HUES6 (cell line): ENCODE measurements at regions not wholly inside any gene's neighbourhood (a gene's known extent, or its start where the extent isn't known, plus 50 kb on each side); places are given as distances from the start of the nearest gene placed in this dataset.
"Not testable (repeated sequence)": the region's sequence is repeated elsewhere in the genome, so short reads cannot be mapped to it uniquely, and the experiment has no call there.

ENCODE experiments used
- H3K27ac ChIP-seq: 2 replicates; pipeline ENCODE4 v1.7.0; 2013; ENCODE audit warnings: low read depth, mild to moderate bottlenecking, low read length, inconsistent platforms
- H3K27me3 ChIP-seq: 2 replicates; pipeline ENCODE4 v1.6.1; 2013; ENCODE audit warnings: low read length; ENCODE audit not compliant: control insufficient read depth, insufficient read depth
- H3K36me3 ChIP-seq: 2 replicates; pipeline ENCODE4 v1.6.1; 2013; ENCODE audit warnings: low read length; ENCODE audit not compliant: control insufficient read depth, insufficient read depth
- H3K4me1 ChIP-seq: 2 replicates; pipeline ENCODE4 v1.6.1; 2013; ENCODE audit warnings: low read length; ENCODE audit not compliant: control insufficient read depth, insufficient read depth
- H3K4me3 ChIP-seq: 2 replicates; pipeline ENCODE4 v1.5.1; 2013; ENCODE audit warnings: low read depth, low read length
- H3K9ac ChIP-seq: one replicate; pipeline ENCODE4 v1.6.1; 2013; ENCODE audit warnings: mild to moderate bottlenecking, low read length
- H3K9me3 ChIP-seq: 2 replicates; pipeline ENCODE4 v1.6.1; 2013; ENCODE audit warnings: low read depth, low read length; ENCODE audit not compliant: control insufficient read depth, insufficient read depth

- H3K36me3 ChIP-seq, H3K4me1 ChIP-seq, H3K9me3 ChIP-seq, H3K27ac ChIP-seq, H3K27me3 ChIP-seq, H3K9ac ChIP-seq, H3K4me3 ChIP-seq: not testable (repeated sequence)
Observed at GRCh38 chr1:800397-800796, 113.9 kb upstream of the OR4F16 start.

- H3K27ac ChIP-seq, H3K4me1 ChIP-seq, H3K9me3 ChIP-seq, H3K9ac ChIP-seq, H3K27me3 ChIP-seq, H3K4me3 ChIP-seq, H3K36me3 ChIP-seq: not testable (repeated sequence)
Observed at GRCh38 chr1:804378-805115, 118.1 kb upstream of the OR4F16 start.

GRCh38 chr1:805310-805709 is 118.4 kb upstream of the SAMD11 start:
- not testable (repeated sequence) for H3K4me1 ChIP-seq, H3K27ac ChIP-seq, H3K9me3 ChIP-seq, H3K4me3 ChIP-seq, H3K9ac ChIP-seq, H3K27me3 ChIP-seq, H3K36me3 ChIP-seq

GRCh38 chr1:807066-807465 is 116.7 kb upstream of the SAMD11 start:
- not testable (repeated sequence) for H3K27me3 ChIP-seq, H3K9ac ChIP-seq, H3K36me3 ChIP-seq, H3K4me1 ChIP-seq, H3K4me3 ChIP-seq, H3K9me3 ChIP-seq, H3K27ac ChIP-seq

GRCh38 chr1:807699-808390 is 115.9 kb upstream of the SAMD11 start:
- not testable (repeated sequence) for H3K27me3 ChIP-seq, H3K27ac ChIP-seq, H3K36me3 ChIP-seq, H3K4me3 ChIP-seq, H3K4me1 ChIP-seq, H3K9ac ChIP-seq, H3K9me3 ChIP-seq

GRCh38 chr1:810949-811348 is 112.8 kb upstream of the SAMD11 start:
- not testable (repeated sequence) for H3K4me3 ChIP-seq, H3K27ac ChIP-seq

GRCh38 chr1:812535-813127 is 111.1 kb upstream of the SAMD11 start:
- H3K9ac ChIP-seq, H3K36me3 ChIP-seq, H3K9me3 ChIP-seq, H3K27ac ChIP-seq, H3K4me3 ChIP-seq, H3K27me3 ChIP-seq, H3K4me1 ChIP-seq: not testable (repeated sequence)

More at GRCh38 chr1:810949-811348, 112.8 kb upstream of the SAMD11 start:
- H3K4me1 ChIP-seq, H3K36me3 ChIP-seq, H3K27me3 ChIP-seq, H3K9me3 ChIP-seq, H3K9ac ChIP-seq: not testable (repeated sequence)

- H3K27ac ChIP-seq, H3K9ac ChIP-seq, H3K4me1 ChIP-seq, H3K9me3 ChIP-seq, H3K4me3 ChIP-seq, H3K27me3 ChIP-seq, H3K36me3 ChIP-seq: not testable (repeated sequence)
Observed at GRCh38 chr1:814543-814942, 109.2 kb upstream of the SAMD11 start.

- H3K4me1 ChIP-seq, H3K36me3 ChIP-seq, H3K9ac ChIP-seq, H3K4me3 ChIP-seq, H3K9me3 ChIP-seq, H3K27me3 ChIP-seq, H3K27ac ChIP-seq: not testable (repeated sequence)
Observed at GRCh38 chr1:815147-815922, 108.4 kb upstream of the SAMD11 start.

- not testable (repeated sequence) for H3K9ac ChIP-seq, H3K36me3 ChIP-seq, H3K27me3 ChIP-seq, H3K9me3 ChIP-seq, H3K27ac ChIP-seq, H3K4me3 ChIP-seq, H3K4me1 ChIP-seq
Observed at GRCh38 chr1:817071-817599, 106.6 kb upstream of the SAMD11 start.
